ENCODE measurements at regions not wholly inside any gene's neighbourhood (a gene's known extent, or its start where the extent isn't known, plus 50 kb on each side); places are given as distances from the start of the nearest gene placed in this dataset.

DNA sequence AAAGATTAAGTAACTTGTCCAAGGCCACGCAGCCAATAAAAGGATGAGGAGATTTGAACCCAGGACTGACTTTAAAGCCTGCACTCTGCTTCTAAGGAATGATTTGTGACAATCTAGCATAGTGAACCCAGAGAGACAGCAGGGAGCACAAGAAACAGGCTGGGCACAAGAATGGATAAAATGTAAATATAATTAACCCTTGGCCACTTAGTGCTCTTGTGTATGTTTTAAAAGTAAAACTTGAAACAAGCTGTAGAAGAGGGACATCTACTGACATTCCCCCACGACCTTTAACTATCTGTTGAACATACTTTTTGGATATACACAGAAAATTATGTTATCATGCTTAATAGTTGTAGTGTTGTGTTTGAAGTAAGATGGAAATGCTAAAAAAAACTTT, 141.9 kb upstream of the PMFBP1 start:
- peaks cover 4% of the 10 kb centered on the region for H3K4me1 Mint-ChIP-seq (ENCODE audit: unreplicated experiment)
- no peak overlapping the region for H3K27ac Mint-ChIP-seq (ENCODE audit: unreplicated experiment)
- H3K4me3 Mint-ChIP-seq (ENCODE audit: unreplicated experiment) = no peak overlapping the region
- TF ChIP-seq CTCF (IDR thresholded peaks at IDR 0.05; ENCODE audit: unreplicated experiment) = no peak
- peaks cover 3% of the 10 kb centered on the region for H3K36me3 Mint-ChIP-seq (ENCODE audit: low read depth, unreplicated experiment)
- peaks cover 4% of the 10 kb centered on the region for H3K9me3 Mint-ChIP-seq (ENCODE audit: unreplicated experiment)
- H3K27me3 Mint-ChIP-seq (ENCODE audit: unreplicated experiment) = peaks cover 5% of the 10 kb centered on the region
- no peak for DNase-seq (ENCODE audit: low spot score)

DNA sequence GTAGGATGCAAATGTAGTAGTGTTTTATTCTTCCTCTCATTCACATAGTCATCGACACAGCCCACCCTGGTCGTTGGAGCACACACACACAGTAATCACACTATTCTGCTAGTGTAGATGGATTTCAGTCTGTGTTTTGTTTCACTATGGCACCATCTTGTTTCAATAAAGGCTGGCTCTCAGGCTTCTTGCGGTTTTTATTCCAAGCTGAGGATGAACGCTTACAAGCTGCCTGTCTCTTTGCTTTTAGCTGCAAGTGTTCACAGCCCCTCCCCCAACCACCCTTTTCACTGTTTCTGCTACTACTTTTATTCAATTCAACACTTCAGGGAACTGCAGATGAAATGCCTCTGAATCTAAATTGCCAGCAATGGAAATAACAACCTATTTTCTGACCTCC, 140.9 kb upstream of the PMFBP1 start:
- no peaks in the 10 kb centered on the region for H3K36me3 Mint-ChIP-seq (ENCODE audit: low read depth, unreplicated experiment)
- H3K4me3 Mint-ChIP-seq (ENCODE audit: unreplicated experiment) = no peak overlapping the region
- no peak overlapping the region for H3K27ac Mint-ChIP-seq (ENCODE audit: unreplicated experiment)
- H3K9me3 Mint-ChIP-seq (ENCODE audit: unreplicated experiment) = no peaks in the 10 kb centered on the region
- TF ChIP-seq CTCF (IDR thresholded peaks at IDR 0.05; ENCODE audit: unreplicated experiment) = no peak
- no peak for DNase-seq (ENCODE audit: low spot score)
- H3K27me3 Mint-ChIP-seq (ENCODE audit: unreplicated experiment) = peaks cover 1% of the 10 kb centered on the region
- H3K4me1 Mint-ChIP-seq (ENCODE audit: unreplicated experiment) = peaks cover 4% of the 10 kb centered on the region

- Mint-ChIP-seq H3K4me3 (ENCODE audit: unreplicated experiment) (no peak overlapping the region), H3K36me3 (ENCODE audit: low read depth, unreplicated experiment) (no peaks in the 10 kb centered on the region), H3K9me3 (ENCODE audit: unreplicated experiment) (peaks cover 4% of the 10 kb centered on the region), H3K27me3 (ENCODE audit: unreplicated experiment) (peaks cover 1% of the 10 kb centered on the region), H3K27ac (ENCODE audit: unreplicated experiment) (no peak overlapping the region), H3K4me1 (ENCODE audit: unreplicated experiment) (peaks cover 4% of the 10 kb centered on the region)
- no peak for TF ChIP-seq CTCF (IDR thresholded peaks at IDR 0.05; ENCODE audit: unreplicated experiment)
- no peak for DNase-seq (ENCODE audit: low spot score)
Measured at GRCh38 chr16:72311426-72311825, 139.5 kb upstream of the PMFBP1 start.

- Mint-ChIP-seq H3K27ac (ENCODE audit: unreplicated experiment) (no peak overlapping the region), H3K4me3 (ENCODE audit: unreplicated experiment) (no peak overlapping the region), H3K36me3 (ENCODE audit: low read depth, unreplicated experiment) (no peaks in the 10 kb centered on the region), H3K9me3 (ENCODE audit: unreplicated experiment) (peaks cover 4% of the 10 kb centered on the region), H3K27me3 (ENCODE audit: unreplicated experiment) (no peaks in the 10 kb centered on the region), H3K4me1 (ENCODE audit: unreplicated experiment) (no peaks in the 10 kb centered on the region)
- no peak for DNase-seq (ENCODE audit: low spot score)
- TF ChIP-seq CTCF (IDR thresholded peaks at IDR 0.05; ENCODE audit: unreplicated experiment) = no peak
Measured at GRCh38 chr16:72309001-72309400, 137.0 kb upstream of the PMFBP1 start.

GRCh38 chr16:72308396-72308795, 136.4 kb upstream of the PMFBP1 start:
- Mint-ChIP-seq H3K9me3 (ENCODE audit: unreplicated experiment) (peaks cover 4% of the 10 kb centered on the region), H3K4me3 (ENCODE audit: unreplicated experiment) (no peak overlapping the region), H3K27me3 (ENCODE audit: unreplicated experiment) (peaks cover 2% of the 10 kb centered on the region), H3K27ac (ENCODE audit: unreplicated experiment) (no peak overlapping the region), H3K36me3 (ENCODE audit: low read depth, unreplicated experiment) (no peaks in the 10 kb centered on the region), H3K4me1 (ENCODE audit: unreplicated experiment) (no peaks in the 10 kb centered on the region)
- DNase-seq (ENCODE audit: low spot score) = no peak
- TF ChIP-seq CTCF (IDR thresholded peaks at IDR 0.05; ENCODE audit: unreplicated experiment) = no peak

Measured in endothelial cell (in vitro differentiated cells).